ENCODE measurements at regions not wholly inside any gene's neighbourhood (a gene's known extent, or its start where the extent isn't known, plus 50 kb on each side); places are given as distances from the start of the nearest gene placed in this dataset.

GRCh38 chr18:78773303-78773755, 206.3 kb upstream of the SALL3 start:
- Histone ChIP-seq H3K4me1 (no peaks in the 10 kb centered on the region), H3K27ac (no peak overlapping the region), H3K4me3 (no peak overlapping the region), H3K36me3 (no peaks in the 10 kb centered on the region), H3K9me3 (no peaks in the 10 kb centered on the region), H3K27me3 (peaks cover 0 to 44% of the 10 kb centered on the region in 2 donors)
- intact Hi-C loops (cut with DNase I; ENCODE audit: low total_unique reads), result no loop called here
- TF ChIP-seq POLR2A (IDR thresholded peaks at IDR 0.05), result no peak
- TF ChIP-seq CTCF (IDR thresholded peaks at IDR 0.05), result no peak
- no peak for TF ChIP-seq POLR2AphosphoS5 (IDR thresholded peaks at IDR 0.05)
- DNase-seq (ENCODE audit: low spot score in 2 of 2), result no peak

GRCh38 chr18:78773819-78774218, 205.8 kb upstream of the SALL3 start:
- intact Hi-C loops (cut with DNase I; ENCODE audit: low total_unique reads), result no loop called here
- Histone ChIP-seq H3K36me3 (no peaks in the 10 kb centered on the region), H3K27me3 (peaks cover 0 to 39% of the 10 kb centered on the region in 2 donors), H3K27ac (no peak overlapping the region), H3K4me1 (no peaks in the 10 kb centered on the region), H3K9me3 (no peaks in the 10 kb centered on the region), H3K4me3 (no peak overlapping the region)
- no peak for DNase-seq (ENCODE audit: low spot score in 2 of 2)
- TF ChIP-seq POLR2AphosphoS5 (IDR thresholded peaks at IDR 0.05), result no peak
- TF ChIP-seq POLR2A (IDR thresholded peaks at IDR 0.05), result no peak
- TF ChIP-seq CTCF (IDR thresholded peaks at IDR 0.05), result no peak

- Histone ChIP-seq H3K27ac (no peak overlapping the region), H3K4me3 (no peak overlapping the region), H3K9me3 (no peaks in the 10 kb centered on the region), H3K36me3 (no peaks in the 10 kb centered on the region), H3K4me1 (no peaks in the 10 kb centered on the region), H3K27me3 (peaks cover 0 to 34% of the 10 kb centered on the region in 2 donors)
- no peak for TF ChIP-seq POLR2A (IDR thresholded peaks at IDR 0.05)
- no peak for TF ChIP-seq POLR2AphosphoS5 (IDR thresholded peaks at IDR 0.05)
- TF ChIP-seq CTCF (IDR thresholded peaks at IDR 0.05), result no peak
- DNase-seq (ENCODE audit: low spot score in 2 of 2), result no peak
- intact Hi-C loops (cut with DNase I; ENCODE audit: low total_unique reads), result no loop called here
Observed at GRCh38 chr18:78774741-78775141, 204.9 kb upstream of the SALL3 start.

- no peaks in the 10 kb centered on the region for H3K9me3 ChIP-seq
- DNase-seq (ENCODE audit: low spot score in 2 of 2), result no peak
- H3K27me3 ChIP-seq, result peaks cover 0 to 29% of the 10 kb centered on the region in 2 donors
- intact Hi-C loops (cut with DNase I; ENCODE audit: low total_unique reads), result no loop called here
- no peaks in the 10 kb centered on the region for H3K4me1 ChIP-seq
- no peaks in the 10 kb centered on the region for H3K36me3 ChIP-seq
- H3K4me3 ChIP-seq, result no peak overlapping the region
- no peak overlapping the region for H3K27ac ChIP-seq
- TF ChIP-seq POLR2A (IDR thresholded peaks at IDR 0.05) (no peak), CTCF (IDR thresholded peaks at IDR 0.05) (no peak)
Observed at GRCh38 chr18:78776151-78776550, 203.5 kb upstream of the SALL3 start.

- Histone ChIP-seq H3K27ac (no peak overlapping the region), H3K4me1 (no peaks in the 10 kb centered on the region), H3K4me3 (no peak overlapping the region), H3K9me3 (no peaks in the 10 kb centered on the region), H3K36me3 (no peaks in the 10 kb centered on the region), H3K27me3 (peaks cover 0 to 23% of the 10 kb centered on the region in 2 donors)
- intact Hi-C loops (cut with DNase I; ENCODE audit: low total_unique reads), result no loop called here
- DNase-seq (ENCODE audit: low spot score in 2 of 2), result no peak
- no peak for TF ChIP-seq POLR2AphosphoS5 (IDR thresholded peaks at IDR 0.05)
- no peak for TF ChIP-seq POLR2A (IDR thresholded peaks at IDR 0.05)
- no peak for TF ChIP-seq CTCF (IDR thresholded peaks at IDR 0.05)
Observed at GRCh38 chr18:78776706-78777285, 202.8 kb upstream of the SALL3 start.
